Astrocyte of the spinal cord (primary cell): ENCODE measurements at regions not wholly inside any gene's neighbourhood (a gene's known extent, or its start where the extent isn't known, plus 50 kb on each side); places are given as distances from the start of the nearest gene placed in this dataset.

Experiments
- DNase-seq: peaks from one replicate; pipeline ENCODE4 v3.0.0; 2011; ENCODE audit warnings: low read depth, low spot score
- H3K4me3 ChIP-seq: 2 replicates; pipeline ENCODE4 v1.5.1; 2011; ENCODE audit warnings: low read depth, mild to moderate bottlenecking, low read length, moderate library complexity
- in situ Hi-C: cut with HindIII; loops from 2 replicates; pipeline ENCODE4 v1.10.0; 2017; ENCODE audit warnings: low sequenced_read_pairs
- TF ChIP-seq, protein P1 (sequence below): IDR thresholded peaks from 2 replicates; pipeline ENCODE4 v1.5.1; 2012; ENCODE audit warnings: low read depth, mild to moderate bottlenecking, low read length, inconsistent platforms

GRCh38 chr4:127081041-127081440 is 551.7 kb upstream of the INTU start:
- TF ChIP-seq, protein P1, sequence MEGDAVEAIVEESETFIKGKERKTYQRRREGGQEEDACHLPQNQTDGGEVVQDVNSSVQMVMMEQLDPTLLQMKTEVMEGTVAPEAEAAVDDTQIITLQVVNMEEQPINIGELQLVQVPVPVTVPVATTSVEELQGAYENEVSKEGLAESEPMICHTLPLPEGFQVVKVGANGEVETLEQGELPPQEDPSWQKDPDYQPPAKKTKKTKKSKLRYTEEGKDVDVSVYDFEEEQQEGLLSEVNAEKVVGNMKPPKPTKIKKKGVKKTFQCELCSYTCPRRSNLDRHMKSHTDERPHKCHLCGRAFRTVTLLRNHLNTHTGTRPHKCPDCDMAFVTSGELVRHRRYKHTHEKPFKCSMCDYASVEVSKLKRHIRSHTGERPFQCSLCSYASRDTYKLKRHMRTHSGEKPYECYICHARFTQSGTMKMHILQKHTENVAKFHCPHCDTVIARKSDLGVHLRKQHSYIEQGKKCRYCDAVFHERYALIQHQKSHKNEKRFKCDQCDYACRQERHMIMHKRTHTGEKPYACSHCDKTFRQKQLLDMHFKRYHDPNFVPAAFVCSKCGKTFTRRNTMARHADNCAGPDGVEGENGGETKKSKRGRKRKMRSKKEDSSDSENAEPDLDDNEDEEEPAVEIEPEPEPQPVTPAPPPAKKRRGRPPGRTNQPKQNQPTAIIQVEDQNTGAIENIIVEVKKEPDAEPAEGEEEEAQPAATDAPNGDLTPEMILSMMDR = no peak
- H3K4me3 ChIP-seq = no peak overlapping the region
- in situ Hi-C loops = no loop called here
- no peak for DNase-seq

DNA sequence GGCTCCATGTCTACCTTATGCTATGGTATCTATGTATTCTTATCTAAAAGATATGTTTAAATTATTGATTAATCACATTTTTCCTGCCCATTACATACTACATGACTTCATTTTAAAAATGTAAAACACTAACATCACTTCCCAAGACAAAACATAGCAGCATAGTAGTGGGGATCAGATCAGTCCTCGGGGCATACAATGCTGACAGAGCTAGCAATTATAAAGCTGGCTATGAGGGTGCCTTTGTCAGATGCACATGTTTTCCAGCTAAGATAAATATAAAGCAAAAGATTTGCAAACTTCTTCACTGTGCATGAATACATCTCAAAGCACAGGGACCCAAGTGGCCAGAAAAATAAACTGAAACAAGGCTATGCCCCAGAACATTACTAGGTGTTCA is 549.8 kb upstream of the INTU start:
- in situ Hi-C loops = no loop called here
- no peak overlapping the region for H3K4me3 ChIP-seq
- TF ChIP-seq, protein P1 = no peak
- DNase-seq = no peak

DNA sequence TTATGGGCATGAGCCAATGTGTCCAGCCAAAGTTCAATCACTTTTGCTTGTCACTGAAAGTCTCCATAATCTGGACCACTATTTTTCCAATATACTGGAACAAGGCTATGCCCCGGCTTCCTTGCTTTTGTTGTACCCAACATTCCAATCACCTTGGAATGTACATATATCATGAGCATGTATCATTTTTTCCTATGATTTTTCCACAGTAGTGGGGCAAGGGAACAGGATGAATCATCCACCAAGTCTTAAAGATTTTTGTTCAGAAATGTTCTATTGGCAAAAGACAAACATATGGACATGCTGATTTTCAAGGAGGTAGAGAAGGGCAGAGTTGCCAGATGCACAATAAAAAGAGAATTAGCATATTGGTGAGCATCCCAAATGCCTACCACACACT is 548.1 kb upstream of the INTU start:
- DNase-seq = no peak
- TF ChIP-seq, protein P1 = no peak
- in situ Hi-C loops = no loop called here
- no peak overlapping the region for H3K4me3 ChIP-seq

DNA sequence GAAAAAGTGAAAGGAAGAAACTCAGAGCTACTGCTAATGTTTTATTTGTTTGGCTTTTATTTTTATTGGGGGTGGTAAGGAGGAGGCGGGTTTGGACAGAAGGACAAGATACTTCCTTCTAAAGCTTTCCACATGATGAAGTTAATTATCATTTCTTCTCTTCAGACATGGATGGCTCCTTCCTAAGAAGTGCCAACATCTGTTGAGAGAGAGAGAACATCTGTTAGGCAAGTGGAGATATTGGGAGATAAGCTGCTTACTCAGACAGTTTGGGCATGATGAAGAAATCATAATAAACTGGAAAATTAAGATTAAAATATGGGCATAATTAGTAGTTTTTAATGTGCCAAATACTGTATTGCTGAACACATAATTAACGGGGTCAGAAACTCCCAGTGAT is 535.7 kb upstream of the INTU start:
- H3K4me3 ChIP-seq = no peak overlapping the region
- in situ Hi-C loops = no loop called here
- TF ChIP-seq, protein P1 = no peak
- no peak for DNase-seq

DNA sequence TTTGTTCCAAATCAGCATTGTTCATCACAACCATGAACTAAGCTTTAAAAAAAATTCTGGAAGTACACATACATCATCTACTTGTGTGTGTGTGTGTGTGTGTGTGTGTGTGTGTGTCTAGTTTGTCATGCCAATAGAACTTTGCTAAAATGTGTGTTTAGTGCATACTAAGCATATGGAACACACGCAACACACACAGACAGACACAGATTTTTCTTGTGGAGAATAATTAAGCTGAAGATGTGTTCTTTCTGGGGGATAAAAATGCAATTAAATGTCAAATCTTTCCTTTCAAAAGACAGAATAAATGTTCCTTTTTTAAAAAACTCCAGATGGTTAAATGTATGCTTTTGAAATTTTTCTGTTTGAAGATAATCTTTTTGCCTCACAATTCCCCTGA is 530.4 kb upstream of the INTU start:
- in situ Hi-C loops = no loop called here
- DNase-seq = no peak
- H3K4me3 ChIP-seq = no peak overlapping the region
- TF ChIP-seq, protein P1 = no peak

- no peak for DNase-seq
- in situ Hi-C loops = no loop called here
- no peak overlapping the region for H3K4me3 ChIP-seq
- TF ChIP-seq, protein P1 = no peak
Measured at GRCh38 chr4:127103681-127104115, 529.1 kb upstream of the INTU start.

DNA sequence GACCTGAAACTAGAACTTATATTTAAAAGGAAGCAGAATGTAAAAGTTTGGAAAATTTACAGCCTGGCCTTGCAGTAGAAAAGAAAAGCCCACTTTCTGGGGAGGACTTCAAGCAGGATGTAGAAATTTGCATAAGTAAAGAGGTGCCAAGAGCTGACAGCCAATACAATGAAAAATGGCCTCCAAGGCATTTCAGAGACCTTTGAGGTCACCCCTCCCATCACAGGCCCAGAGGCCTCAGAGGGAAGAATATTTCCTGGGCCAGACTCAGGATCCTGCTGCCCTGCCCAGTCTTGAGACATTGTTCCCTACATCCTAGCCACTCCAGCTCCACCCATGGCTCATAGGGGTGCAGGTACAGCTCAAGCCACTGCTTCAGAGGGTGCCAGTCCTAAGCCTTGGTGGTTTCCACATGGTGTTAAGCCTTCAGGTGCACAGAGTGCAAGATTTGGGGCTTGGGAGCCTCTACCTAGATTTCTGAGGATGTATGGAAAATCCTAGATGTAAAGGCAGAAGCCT is 518.9 kb upstream of the INTU start:
- TF ChIP-seq, protein P1 = no peak
- no peak for DNase-seq
- in situ Hi-C loops = no loop called here
- no peak overlapping the region for H3K4me3 ChIP-seq
